GM19351 (cell line): ENCODE measurements at regions not wholly inside any gene's neighbourhood (a gene's known extent, or its start where the extent isn't known, plus 50 kb on each side); places are given as distances from the start of the nearest gene placed in this dataset.
"Not testable (repeated sequence)": the region's sequence is repeated elsewhere in the genome, so short reads cannot be mapped to it uniquely, and the experiment has no call there.

Experiments
- ATAC-seq: cut with Tn5 transposase; IDR thresholded peaks from one replicate; pipeline ENCODE4 v1.9.1; 2021; ENCODE audit warnings: mild to moderate bottlenecking, moderate library complexity; ENCODE audit not compliant: unreplicated experiment

DNA sequence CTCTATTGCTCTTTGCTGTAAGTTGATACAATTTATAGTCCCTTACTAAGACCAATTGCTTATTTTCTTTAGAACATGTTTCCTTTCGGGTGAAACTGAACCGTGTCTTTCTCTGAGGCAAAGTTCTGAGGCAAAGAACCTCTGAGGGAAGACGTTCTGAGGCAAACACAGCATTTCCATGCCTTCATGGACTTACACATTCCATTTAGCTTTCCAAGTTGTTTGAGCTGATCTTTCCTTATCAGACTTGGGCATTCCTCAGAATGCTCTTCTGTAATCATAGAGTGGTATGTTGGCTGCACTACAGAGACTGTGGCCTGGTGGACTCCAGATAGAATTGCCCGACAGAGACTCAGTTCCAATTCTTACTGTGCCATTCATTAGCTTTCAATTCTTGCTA is 579.1 kb downstream of the KCTD12 start:
- ATAC-seq = no peak

GRCh38 chr13:76300688-76301087 is 585.5 kb downstream of the KCTD12 start:
- no peak for ATAC-seq

DNA sequence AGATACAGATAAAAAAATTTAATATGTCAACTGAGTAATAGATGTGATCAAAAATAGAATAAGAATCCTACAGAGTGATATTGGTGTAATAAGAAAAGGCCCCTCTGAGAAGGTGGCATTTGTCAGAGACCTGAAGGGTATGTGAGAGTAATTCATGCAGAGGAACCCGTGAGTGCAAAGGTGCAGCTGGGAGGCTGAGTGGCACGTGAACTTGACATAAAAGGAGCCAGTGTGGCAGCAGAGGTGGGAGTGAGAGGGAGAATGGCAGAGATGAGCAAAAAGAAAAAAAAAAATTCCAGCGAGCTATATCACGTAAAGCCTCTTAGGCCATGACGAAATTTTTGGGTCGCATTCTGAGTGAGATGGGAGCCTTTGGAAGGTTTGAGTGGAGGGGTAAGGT is 588.9 kb downstream of the KCTD12 start:
- ATAC-seq = no peak

GRCh38 chr13:76296751-76297150 is 589.5 kb downstream of the KCTD12 start:
- ATAC-seq = no peak

DNA sequence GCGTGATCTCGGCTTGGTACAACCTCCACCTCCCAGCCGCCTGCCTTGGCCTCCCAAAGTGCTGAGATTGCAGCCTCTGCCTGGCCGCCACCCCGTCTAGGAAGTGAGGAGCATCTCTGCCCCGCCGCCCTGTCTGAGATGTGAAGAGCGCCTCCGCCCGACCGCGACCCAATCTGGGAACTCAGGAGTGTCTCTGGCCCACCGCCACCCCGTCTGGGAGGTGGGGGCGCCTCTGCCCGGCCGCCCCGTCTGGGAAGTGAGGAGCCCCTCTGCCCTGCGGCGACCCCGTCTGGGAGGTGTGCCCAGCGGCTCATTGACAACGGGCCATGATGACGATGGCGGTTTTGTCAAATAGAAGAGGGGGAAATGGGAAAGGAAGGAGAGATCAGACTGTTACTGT is 591.2 kb downstream of the KCTD12 start:
- ATAC-seq = not testable (repeated sequence)

DNA sequence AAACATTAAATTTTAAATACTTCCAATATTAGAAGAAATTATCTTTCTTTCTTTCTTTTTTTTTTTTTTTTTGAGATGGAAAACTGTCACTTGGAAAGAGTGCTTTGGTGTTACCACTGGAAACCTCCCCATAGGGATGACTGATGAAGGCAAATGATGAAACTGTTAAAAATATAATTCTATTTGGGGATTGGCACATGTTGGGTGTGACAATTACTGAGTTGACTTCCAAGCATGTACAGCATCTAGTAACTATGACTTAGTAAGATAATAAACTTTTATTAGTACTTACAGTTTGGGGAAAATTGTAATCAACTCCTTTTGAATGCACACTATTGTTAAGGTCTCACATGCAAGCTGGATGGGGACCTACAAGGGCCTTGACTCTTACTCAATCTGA is 592.5 kb downstream of the KCTD12 start:
- no peak for ATAC-seq

DNA sequence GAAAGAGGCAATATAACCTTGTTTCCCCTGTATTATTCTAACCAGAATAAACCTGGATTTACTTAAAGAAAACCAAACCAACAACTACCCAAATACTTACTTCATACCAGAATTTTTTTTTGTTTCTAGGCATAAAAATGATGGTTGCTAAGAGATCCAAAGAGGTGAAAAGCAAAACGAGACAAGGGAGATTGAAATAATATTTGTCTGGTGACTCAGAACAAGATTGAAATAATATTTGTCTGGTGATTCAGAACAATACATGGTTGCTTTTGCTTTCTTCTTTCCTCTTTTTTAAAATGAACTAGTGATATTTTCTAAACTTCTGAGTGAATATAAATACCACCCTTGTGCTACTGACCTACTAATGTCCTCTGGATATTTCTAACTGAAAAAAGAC is 592.9 kb downstream of the KCTD12 start:
- ATAC-seq = no peak

DNA sequence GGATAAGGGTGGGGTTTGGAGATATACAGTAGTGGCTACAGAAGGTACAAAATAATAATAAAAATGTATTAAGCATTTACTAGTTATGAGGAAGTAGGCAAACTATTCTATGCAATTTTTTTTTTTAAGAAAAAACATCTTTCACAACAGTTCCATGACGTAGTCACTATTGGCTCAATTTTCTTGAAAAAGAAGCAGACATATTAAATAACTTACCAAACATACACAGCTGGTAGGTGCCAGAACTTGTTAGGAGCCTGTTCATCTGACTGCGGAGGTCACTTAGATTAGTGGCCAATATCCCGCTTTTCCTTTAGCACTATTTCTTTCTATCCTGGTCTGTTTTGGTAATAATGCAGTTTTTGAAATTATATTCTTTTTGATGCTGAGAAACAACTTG is 593.5 kb downstream of the KCTD12 start:
- no peak for ATAC-seq

- no peak for ATAC-seq
Observed at GRCh38 chr13:76292031-76292430, 594.2 kb downstream of the KCTD12 start.

GRCh38 chr13:76289558-76289957 is 596.6 kb downstream of the KCTD12 start:
- no peak for ATAC-seq

GRCh38 chr13:76286178-76286577 is 600.0 kb downstream of the KCTD12 start:
- no peak for ATAC-seq

DNA sequence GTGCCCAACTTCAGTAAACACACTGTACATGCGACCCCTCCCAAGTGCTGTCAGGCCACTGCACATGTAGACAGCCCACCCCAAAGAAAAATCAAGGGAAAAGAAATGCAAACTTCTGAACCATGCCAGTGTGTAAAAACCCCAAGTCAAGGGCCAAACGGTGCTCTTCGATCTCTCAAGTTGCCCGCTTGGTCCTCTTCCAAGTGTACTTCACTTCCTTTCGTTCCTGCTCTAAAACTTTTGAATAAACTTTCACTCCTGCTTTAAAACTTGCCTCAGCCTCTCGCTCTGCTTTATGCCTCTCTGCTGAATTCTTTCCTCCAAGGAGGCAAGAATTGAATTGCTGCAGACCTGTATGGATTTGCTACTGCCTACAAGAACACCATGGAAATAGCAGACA is 600.7 kb downstream of the KCTD12 start:
- ATAC-seq = no peak

- not testable (repeated sequence) for ATAC-seq
Observed at GRCh38 chr13:76279766-76280165, 606.4 kb downstream of the KCTD12 start.

GRCh38 chr13:76271728-76272232 is 614.4 kb downstream of the KCTD12 start:
- no peak for ATAC-seq

DNA sequence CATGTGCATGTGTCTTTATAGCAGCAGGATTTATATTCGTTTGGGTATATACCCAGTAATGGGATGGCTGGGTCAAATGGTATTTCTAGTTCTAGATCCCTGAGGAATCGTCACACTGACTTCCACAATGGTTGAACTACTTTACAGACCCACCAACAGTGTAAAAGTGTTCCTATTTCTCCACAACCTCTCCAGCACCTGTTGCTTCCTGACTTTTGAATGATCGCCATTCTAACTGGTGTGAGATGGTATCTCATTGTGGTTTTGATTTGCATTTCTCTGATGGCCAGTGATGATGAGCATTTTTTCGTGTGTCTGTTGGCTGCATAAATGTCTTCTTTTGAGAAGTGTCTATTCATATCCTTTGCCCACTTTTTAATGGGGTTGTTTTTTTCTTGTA is 617.9 kb downstream of the KCTD12 start:
- ATAC-seq = not testable (repeated sequence)

DNA sequence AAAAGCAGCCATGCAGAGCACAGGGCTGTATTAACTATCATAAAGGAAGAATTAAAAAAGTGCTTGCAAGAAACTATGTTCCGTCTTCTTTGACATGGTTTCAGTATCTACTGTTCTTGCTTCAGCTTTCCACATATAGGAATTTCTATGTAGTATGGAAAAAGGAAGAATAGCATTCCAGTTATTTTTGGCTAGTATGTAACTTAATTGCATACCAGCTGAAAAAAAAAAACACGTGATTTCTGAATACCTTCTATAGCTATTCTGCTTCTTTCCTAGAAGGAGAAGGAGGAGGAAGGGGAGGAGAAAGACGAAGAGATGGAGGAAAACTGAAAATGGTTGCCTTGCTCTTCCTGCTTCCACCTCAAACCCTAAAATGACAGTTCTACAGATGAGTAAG is 619.0 kb downstream of the KCTD12 start:
- ATAC-seq = no peak

- no peak for ATAC-seq
Observed at GRCh38 chr13:76266561-76266960, 619.6 kb downstream of the KCTD12 start.

GRCh38 chr13:76250211-76250610 is 614.1 kb downstream of the LMO7 start:
- no peak for ATAC-seq

GRCh38 chr13:76245920-76246319 is 609.8 kb downstream of the LMO7 start:
- ATAC-seq = no peak

DNA sequence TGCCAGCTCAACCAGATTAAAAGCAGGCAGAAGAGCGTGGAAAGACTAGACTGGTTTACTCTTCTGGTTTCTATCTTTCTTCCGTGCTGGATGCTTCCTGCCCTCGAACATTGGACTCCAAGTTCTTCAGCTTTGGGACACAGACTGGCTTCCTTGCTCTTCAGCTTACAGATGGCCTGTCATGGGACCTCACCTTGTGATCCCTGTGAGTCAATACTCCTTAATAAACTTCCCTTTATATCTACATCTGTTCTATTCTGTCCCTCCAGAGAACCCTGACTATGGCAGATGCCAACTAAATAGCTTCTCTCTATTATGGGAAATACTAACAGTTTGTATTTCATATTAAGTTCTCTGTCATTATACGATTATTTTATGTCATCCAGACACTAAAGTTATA is 609.1 kb downstream of the LMO7 start:
- no peak for ATAC-seq

- not testable (repeated sequence) for ATAC-seq
Observed at GRCh38 chr13:76243120-76243519, 607.0 kb downstream of the LMO7 start.

DNA sequence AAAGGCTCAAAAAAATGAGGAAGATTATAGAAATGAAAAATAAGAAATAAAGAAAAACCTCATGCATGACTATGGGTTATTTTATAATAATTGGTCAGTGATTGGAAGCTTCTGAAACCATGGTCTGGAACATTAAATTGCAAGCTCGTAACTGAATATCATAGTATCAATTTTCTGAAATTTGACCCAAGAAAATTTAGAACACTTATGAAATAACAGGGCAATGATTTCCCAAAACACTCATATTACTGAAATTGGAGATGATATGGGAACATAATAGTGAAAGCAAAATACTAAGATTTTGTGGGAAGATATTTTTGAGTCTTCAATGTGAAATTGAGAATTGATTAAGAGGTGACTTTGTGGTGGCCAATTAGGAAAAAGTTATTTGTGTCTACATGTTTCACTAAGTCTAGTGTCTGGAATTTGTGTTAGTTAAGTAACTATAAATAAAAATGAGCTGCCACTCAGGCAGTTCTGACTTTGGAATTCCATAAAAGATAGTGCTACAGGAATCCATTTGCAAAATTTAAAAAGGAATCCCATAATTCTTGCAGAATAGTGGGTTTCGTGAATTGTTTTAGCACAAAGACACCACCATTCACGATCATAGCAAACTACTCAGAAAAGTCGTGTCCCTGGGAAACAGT is 603.0 kb downstream of the LMO7 start:
- no peak for ATAC-seq

GRCh38 chr13:76231522-76232167 is 595.5 kb downstream of the LMO7 start:
- no peak for ATAC-seq
